Stimulated activated CD4-positive, alpha-beta T cell treated with anti-CD3 and anti-CD28 coated beads, Interleukin-12 subunit alpha, Interleukin-12 subunit beta, amount 100 ng/mL, for 4 hours (primary cell): ENCODE measurements at regions not wholly inside any gene's neighbourhood (a gene's known extent, or its start where the extent isn't known, plus 50 kb on each side); places are given as distances from the start of the nearest gene placed in this dataset.

Experiments used
- DNase-seq: peaks from one replicate; pipeline ENCODE4 v3.0.0-alpha.2; 2020

GRCh38 chr2:479031-479430, 191.1 kb upstream of the ALKAL2 start:
- DNase-seq, result no peak

- DNase-seq, result no peak
These were observed 183.7 kb upstream of the ALKAL2 start for GRCh38 chr2:471560-471959.

DNA sequence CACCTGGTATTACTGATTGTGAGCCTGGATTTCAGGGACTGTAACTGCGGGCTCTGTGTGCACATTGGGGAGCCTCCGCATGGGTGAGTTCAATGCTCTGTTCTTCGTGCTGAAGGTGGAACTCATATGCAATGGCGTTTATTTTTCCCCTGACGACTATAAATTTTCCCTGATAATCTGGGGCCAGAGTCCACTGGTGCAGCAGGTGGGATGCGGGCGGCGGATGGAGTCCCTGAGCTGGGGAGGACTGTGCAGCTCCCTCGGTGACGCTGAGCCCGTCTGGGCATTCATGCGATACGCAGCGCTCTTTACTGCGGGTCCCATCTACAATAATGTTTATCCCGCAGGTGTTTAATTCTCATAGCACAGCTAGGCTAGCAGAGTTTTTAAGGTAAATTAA, 181.6 kb upstream of the ALKAL2 start:
- DNase-seq, result no peak

GRCh38 chr2:468648-469336, 180.9 kb upstream of the ALKAL2 start:
- no peak for DNase-seq

DNA sequence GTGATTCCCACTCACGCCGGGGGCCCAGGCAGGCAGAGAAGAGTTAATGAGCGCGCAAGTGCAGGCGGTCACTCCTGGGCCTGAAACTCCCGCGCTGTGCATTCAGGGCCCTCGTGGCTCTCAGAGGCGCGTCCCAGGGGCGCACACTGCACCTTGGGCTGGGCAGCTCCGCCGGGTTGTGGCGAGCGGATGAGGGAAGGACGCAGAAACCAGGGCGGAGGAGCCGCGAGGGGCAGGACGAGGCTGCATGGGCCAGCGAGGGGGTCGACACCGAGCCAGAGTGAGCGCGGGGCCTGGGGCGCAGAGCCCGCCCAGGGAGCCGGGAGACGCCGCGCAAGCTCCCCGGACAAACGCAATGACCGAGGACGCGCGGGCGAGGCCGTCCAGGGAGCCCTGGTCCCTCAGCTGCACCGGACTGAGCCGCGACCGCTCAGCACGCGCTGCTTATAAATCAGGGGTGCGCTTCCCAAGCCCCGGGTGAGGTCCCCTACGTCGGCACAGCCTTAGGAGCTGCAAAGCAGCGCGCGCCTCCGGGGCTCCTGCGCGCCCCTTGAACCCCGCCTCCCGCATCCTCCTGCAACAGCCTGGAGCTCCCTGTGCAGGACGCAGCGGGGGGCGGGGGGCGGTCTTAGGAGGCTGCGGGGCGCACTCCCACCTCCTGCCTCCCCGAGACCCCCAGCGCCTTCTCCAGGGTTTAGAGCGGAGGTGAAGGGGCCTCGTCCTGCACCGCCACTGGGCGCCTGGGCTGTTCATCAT, 180.2 kb upstream of the ALKAL2 start:
- DNase-seq, result no peak

DNA sequence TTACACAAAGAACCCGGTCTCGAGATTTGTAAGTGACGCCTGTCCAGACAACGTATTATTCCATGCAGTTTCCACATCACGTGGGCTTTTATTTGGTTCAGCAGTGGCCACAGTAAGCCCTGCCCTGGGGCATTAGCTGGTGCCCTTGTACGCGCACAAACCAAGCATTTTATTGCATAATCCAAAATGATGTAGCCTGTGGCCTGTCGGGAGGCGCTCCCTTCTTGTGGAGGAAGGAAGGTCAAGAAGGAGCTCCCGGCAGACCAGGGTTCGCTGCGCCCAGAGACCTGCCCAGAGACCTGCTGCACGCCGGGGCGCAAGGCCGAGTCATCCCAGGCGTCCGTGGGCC, 179.6 kb upstream of the ALKAL2 start:
- no peak for DNase-seq

GRCh38 chr2:467101-467500, 179.2 kb upstream of the ALKAL2 start:
- no peak for DNase-seq

DNA sequence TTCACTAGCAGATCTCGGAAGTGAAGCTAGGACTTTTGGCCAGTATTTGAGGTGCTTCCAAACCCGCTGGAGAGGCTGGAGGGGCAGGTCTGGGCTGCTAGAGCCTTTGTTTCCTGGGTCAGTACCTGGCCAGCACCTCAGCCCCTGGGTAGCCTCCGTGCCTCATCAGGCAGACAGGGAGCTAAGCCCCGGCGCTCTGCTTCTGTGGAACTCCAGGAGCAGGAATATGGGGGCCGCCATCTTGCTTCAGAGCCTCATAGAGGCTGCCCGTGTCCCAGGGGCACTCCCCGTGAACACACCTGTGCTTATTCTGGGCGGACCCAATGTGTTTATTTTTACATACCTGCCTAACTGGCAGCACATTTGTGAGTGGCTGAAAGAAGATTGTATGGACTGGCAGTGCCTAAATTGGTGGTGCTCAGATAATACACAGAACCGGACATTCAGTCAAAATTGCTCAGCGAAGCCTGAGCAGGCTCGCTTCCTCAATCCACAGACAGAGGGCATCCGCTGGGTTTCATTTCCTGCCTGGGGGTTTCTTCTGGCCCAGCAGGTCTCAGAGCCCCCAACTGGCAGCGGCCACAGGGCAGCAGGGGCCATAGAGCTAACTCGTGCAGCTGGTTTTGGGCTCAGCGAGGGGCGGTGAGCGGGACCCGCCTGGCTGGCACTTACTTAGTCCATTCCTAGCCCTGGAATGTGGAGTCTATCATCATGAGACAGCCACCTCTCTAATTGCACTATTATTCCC, 176.8 kb upstream of the ALKAL2 start:
- no peak for DNase-seq

- no peak for DNase-seq
These were observed 173.0 kb upstream of the ALKAL2 start for GRCh38 chr2:460861-461260.

DNA sequence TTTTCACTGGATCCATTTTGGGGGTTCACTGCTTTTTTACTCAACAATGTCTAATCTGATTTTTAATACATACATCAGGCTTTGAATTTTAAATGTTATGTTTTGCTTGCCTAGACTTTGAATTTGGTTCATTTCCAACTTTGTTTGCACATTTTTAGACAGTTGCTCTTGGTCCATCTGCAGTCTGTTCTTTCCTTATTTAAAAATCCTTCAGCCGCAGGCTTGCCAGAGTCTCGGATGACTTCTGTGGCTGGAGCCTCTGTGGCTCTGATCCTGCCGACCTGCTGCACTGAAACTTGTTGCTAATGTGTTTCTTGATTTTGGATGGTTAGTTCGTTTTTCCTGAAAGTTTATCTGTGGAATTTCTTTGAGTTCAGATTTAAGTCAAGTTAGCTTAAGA, 172.0 kb upstream of the ALKAL2 start:
- DNase-seq, result no peak

DNA sequence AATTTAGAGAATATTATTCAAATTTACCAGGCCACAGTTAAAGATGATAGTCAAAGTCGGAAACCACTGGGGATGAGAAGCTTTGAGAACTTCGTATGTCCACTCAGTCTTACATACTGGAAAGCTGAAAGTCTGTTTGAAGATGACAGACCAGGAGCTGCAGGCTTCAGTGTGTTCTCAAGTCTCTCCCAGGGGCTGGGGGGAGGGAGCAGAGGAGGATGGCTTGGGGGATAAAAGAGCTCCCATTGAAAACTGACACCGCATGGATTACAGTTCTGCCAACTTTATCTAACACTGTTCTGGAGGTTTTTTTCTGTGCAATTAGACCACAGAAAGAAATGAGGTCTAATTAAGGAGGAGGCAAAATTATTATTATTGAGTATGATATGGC, 170.5 kb upstream of the ALKAL2 start:
- no peak for DNase-seq

- no peak for DNase-seq
These were observed 170.0 kb upstream of the ALKAL2 start for GRCh38 chr2:457792-458424.

DNA sequence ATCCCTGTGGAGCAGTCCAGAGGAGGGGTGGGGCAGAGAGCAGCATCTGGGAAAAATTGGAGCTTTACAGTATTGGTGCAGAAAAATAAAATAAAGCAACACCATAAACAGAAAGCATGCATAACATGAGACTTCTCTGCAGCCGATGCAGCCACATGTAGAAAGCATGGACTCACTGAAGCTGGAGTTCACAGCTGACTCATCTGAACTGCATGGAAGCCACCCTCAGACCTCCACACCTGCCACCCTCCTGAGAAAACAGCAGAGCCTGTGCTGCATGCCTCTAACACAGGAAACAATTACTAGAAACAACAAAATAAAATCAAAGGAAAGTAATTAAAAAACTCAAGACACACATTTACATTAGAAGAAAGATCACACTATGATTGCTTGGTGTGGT, 169.4 kb upstream of the ALKAL2 start:
- DNase-seq, result no peak

DNA sequence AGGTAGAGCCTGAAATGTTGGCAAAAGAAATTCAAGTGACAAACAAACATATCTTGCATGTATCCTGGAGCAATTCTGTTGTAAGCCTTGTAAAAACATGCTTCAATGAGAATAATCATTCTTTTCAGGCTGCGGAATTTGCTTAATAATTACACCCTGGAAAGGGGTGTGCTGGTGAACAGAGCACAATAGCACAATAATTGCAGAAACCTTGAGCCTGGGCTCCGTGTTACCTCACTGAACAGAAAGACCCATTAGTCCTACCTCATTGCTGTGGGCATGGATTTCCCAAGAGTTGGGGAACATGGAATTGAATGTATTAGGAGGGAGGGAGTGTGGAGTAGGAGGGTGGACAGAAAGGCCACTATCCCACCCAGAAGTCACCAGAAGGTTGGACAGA, 168.0 kb upstream of the ALKAL2 start:
- DNase-seq, result no peak

GRCh38 chr2:455015-455705, 167.3 kb upstream of the ALKAL2 start:
- no peak for DNase-seq

DNA sequence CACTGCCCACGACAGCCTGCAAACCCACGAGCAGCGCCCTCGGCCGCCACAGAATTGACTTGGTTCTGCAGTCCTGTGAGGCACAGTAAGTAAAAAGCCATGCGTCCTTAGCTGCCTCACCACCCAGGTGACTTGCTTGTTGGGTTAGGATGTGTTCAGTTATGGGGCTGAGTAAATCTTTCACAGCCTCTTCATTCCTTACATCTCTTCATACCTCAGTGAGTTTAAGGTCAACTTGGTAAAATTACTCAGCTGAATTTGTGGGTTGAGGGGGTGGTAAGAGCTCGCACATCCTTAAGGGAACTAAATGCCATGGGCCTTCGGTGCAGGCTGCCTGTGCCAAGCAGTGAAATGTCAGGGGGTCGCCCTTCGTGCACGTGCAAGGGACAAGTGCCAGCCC, 165.2 kb upstream of the ALKAL2 start:
- no peak for DNase-seq

- no peak for DNase-seq
These were observed 163.6 kb upstream of the ALKAL2 start for GRCh38 chr2:451495-451894.

GRCh38 chr2:449246-450067, 161.6 kb upstream of the ALKAL2 start:
- no peak for DNase-seq

DNA sequence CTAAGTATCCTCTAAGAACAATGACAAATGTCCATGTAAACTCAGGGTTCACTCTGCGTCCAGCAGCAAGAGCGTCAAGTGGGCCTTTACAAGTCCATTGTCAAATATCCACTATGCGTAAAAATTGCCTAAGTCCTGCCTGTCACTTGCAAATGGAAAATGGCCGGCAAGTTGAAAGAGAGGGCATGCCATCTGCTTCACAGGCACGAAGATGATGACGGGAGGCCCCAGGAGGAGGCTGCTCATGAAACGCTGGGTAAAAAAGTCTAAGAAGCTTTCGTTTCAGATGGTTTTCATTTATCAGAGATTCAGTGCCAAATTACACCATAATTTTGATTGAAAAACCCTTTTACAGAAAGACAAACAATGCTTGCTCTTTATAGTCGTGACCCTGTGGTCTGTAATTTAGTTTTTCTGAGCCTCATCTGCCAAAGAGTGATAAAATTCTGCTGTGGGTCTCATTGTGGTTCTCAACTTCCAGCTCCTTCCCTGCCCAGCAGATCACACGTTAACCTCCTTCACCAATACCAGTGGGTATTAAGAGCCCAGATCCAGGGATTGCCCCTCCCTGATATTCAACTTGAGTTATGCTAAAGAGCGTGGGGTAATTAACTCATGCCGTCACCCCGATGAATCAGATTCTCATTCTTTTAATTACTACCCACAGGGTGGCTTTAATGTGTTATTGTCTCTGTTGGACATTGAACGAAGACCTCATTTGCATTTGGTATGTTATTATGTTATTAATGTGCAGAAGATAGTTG, 160.2 kb upstream of the ALKAL2 start:
- no peak for DNase-seq

- DNase-seq, result no peak
These were observed 159.2 kb upstream of the ALKAL2 start for GRCh38 chr2:446963-447530.

- DNase-seq, result no peak
These were observed 158.5 kb upstream of the ALKAL2 start for GRCh38 chr2:446303-446874.
